ENCODE measurements at regions not wholly inside any gene's neighbourhood (a gene's known extent, or its start where the extent isn't known, plus 50 kb on each side); places are given as distances from the start of the nearest gene placed in this dataset.

GRCh38 chr10:21278491-21279216 is 246.8 kb downstream of the SKIDA1 start:
- TF ChIP-seq FOXP2 (optimal IDR thresholded peaks at IDR 0.05; ENCODE audit: borderline replicate concordance, extremely low read depth, extremely low read length, insufficient read depth) (peak; percentile 55), TAF1 (IDR thresholded peaks at IDR 0.05; ENCODE audit: borderline replicate concordance, insufficient read depth, low read length) (no peak)

DNA sequence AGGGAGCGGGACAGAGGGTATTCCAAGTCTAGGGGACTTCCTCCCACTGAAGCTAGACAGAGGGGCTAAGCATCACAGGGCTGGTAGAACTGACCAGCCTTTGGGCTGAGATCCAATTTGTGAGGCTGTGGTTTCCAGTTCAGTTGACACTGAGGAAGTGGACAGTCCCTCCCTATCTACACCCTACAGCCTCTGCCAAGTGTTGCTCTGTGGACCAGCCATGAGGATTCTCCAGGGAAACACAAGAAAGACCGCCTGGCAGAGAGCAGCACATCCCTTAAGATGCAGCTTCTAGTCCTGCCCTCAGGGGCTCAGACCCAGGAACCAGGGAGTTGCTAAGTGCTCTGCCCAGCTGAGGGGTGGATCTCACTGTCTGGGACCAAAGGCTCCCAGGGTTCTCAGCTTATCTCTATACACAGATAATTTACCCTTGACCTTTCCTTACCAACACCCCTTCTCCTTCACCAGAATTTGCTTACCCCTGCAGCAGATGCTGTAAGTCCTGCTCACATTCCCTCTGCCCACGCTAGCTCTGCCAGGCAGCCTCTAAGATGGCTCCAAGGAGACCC is 252.0 kb downstream of the SKIDA1 start:
- TF ChIP-seq SIN3A (IDR thresholded peaks at IDR 0.05; ENCODE audit: borderline replicate concordance, insufficient read depth, low read length) = no peak
- TF ChIP-seq FOXP2 (optimal IDR thresholded peaks at IDR 0.05; ENCODE audit: borderline replicate concordance, extremely low read depth, extremely low read length, insufficient read depth) = peak; percentile 67
- TF ChIP-seq REST (IDR thresholded peaks at IDR 0.05; ENCODE audit: insufficient read depth in 1 of 2, low read depth in 2 of 2, low read length in 2 of 2) = 0 out of 4 replicates have a peak, but pooled peaks of 1 of the 2 experiments have one; percentile 21

GRCh38 chr10:21272643-21273399 is 252.7 kb downstream of the SKIDA1 start:
- TF ChIP-seq FOXP2 (optimal IDR thresholded peaks at IDR 0.05; ENCODE audit: borderline replicate concordance, extremely low read depth, extremely low read length, insufficient read depth) (no peak), TAF1 (IDR thresholded peaks at IDR 0.05; ENCODE audit: borderline replicate concordance, insufficient read depth, low read length) (no peak), REST (IDR thresholded peaks at IDR 0.05; ENCODE audit: insufficient read depth in 1 of 2, low read depth in 2 of 2, low read length in 2 of 2) (no peak; a peak in 1 of 4 replicates), POLR2AphosphoS5 (IDR thresholded peaks at IDR 0.05; ENCODE audit: low read depth, low read length) (no peak), SIN3A (IDR thresholded peaks at IDR 0.05; ENCODE audit: borderline replicate concordance, insufficient read depth, low read length) (no peak)

- TF ChIP-seq SIN3A (IDR thresholded peaks at IDR 0.05; ENCODE audit: borderline replicate concordance, insufficient read depth, low read length) (no peak), TAF1 (IDR thresholded peaks at IDR 0.05; ENCODE audit: borderline replicate concordance, insufficient read depth, low read length) (no peak), POLR2AphosphoS5 (IDR thresholded peaks at IDR 0.05; ENCODE audit: low read depth, low read length) (no peak), REST (IDR thresholded peaks at IDR 0.05; ENCODE audit: insufficient read depth in 1 of 2, low read depth in 2 of 2, low read length in 2 of 2) (no peak), FOXP2 (optimal IDR thresholded peaks at IDR 0.05; ENCODE audit: borderline replicate concordance, extremely low read depth, extremely low read length, insufficient read depth) (no peak)
These were observed 254.5 kb downstream of the SKIDA1 start for GRCh38 chr10:21270976-21271375.

DNA sequence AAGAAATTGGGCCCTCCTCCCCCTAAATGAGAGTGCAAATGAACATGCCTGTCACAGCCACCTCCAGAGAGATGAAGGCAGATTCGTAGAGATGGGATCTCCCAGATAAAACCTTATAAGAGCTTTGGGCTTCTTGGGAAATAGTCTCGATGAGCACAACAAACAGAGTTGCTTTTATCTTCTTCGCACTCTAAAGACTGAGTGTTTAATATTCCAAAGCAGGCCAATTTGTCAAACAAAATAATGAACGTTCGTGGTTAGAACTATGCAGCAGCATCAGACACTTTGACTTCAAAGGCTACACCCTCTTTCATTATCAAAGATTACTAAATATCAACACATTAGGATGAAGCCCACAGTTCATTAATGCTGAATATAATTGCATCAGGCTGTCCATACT is 256.2 kb downstream of the SKIDA1 start:
- TF ChIP-seq REST (IDR thresholded peaks at IDR 0.05; ENCODE audit: insufficient read depth in 1 of 2, low read depth in 2 of 2, low read length in 2 of 2) (no peak), FOXP2 (optimal IDR thresholded peaks at IDR 0.05; ENCODE audit: borderline replicate concordance, extremely low read depth, extremely low read length, insufficient read depth) (no peak), POLR2AphosphoS5 (IDR thresholded peaks at IDR 0.05; ENCODE audit: low read depth, low read length) (no peak), TAF1 (IDR thresholded peaks at IDR 0.05; ENCODE audit: borderline replicate concordance, insufficient read depth, low read length) (no peak)

Data from PFSK-1 (cell line).